T-helper 17 cell (primary cell): ENCODE measurements at regions not wholly inside any gene's neighbourhood (a gene's known extent, or its start where the extent isn't known, plus 50 kb on each side); places are given as distances from the start of the nearest gene placed in this dataset.
A peak's percentile ranks its signal among the peaks of the same experiment; 100 is the strongest.

Source experiments
- ATAC-seq: fragments of 150-1000 bp; cut with Tn5 transposase; 2 replicates; pipeline ENCODE4 v1.10.0; 2021; ENCODE audit warnings: mild to moderate bottlenecking, moderate library complexity
- DNase-seq, 3 donors: peaks; one replicate each; pipeline versions ENCODE4 v3.0.0 to v3.0.0-alpha.2; 2020 to 2021
- H3K9me3 ChIP-seq: one replicate; pipeline ENCODE4 v1.7.0; 2013; ENCODE audit warnings: low read length, mild to moderate bottlenecking; ENCODE audit not compliant: control insufficient read depth, poor library complexity, severe bottlenecking
- H3K27ac Mint-ChIP-seq: one replicate; pipeline ENCODE4 v1.8.0; 2022; ENCODE audit warnings: mild to moderate bottlenecking, moderate library complexity, mixed read lengths
- H3K27me3 Mint-ChIP-seq: one replicate; pipeline ENCODE4 v1.8.0; 2022; ENCODE audit warnings: mixed read lengths
- H3K36me3 Mint-ChIP-seq: one replicate; pipeline ENCODE4 v1.8.0; 2022; ENCODE audit warnings: low read depth, mixed read lengths
- H3K4me1 Mint-ChIP-seq: one replicate; pipeline ENCODE4 v1.8.0; 2022; ENCODE audit warnings: mild to moderate bottlenecking, mixed read lengths
- H3K4me3 Mint-ChIP-seq: one replicate; pipeline ENCODE4 v1.8.0; 2022; ENCODE audit warnings: mild to moderate bottlenecking, moderate library complexity, mixed read lengths

GRCh38 chr1:195065437-195065836 is 1542.8 kb downstream of the KCNT2 start:
- no peak for DNase-seq
- ATAC-seq = no peak
- no peaks in the 10 kb centered on the region for H3K36me3 Mint-ChIP-seq
- peaks cover 6% of the 10 kb centered on the region for H3K27me3 Mint-ChIP-seq
- H3K4me1 Mint-ChIP-seq = no peaks in the 10 kb centered on the region
- H3K9me3 ChIP-seq = no peaks in the 10 kb centered on the region
- H3K27ac Mint-ChIP-seq = no peak overlapping the region
- H3K4me3 Mint-ChIP-seq = no peak overlapping the region

- Mint-ChIP-seq H3K4me1 (no peaks in the 10 kb centered on the region), H3K27me3 (peaks cover 6% of the 10 kb centered on the region), H3K36me3 (peaks cover 2% of the 10 kb centered on the region), H3K4me3 (no peak overlapping the region), H3K27ac (no peak overlapping the region)
- no peak for ATAC-seq
- H3K9me3 ChIP-seq = no peaks in the 10 kb centered on the region
- DNase-seq = no peak
These were observed 1543.9 kb downstream of the KCNT2 start for GRCh38 chr1:195064358-195064757.

- no peak for DNase-seq
- H3K4me1 Mint-ChIP-seq = peaks cover 3% of the 10 kb centered on the region
- H3K27ac Mint-ChIP-seq = no peak overlapping the region
These were observed 1554.0 kb downstream of the KCNT2 start for GRCh38 chr1:195054217-195054687.

GRCh38 chr1:195053478-195053877 is 1554.8 kb downstream of the KCNT2 start:
- H3K4me1 Mint-ChIP-seq = peaks cover 3% of the 10 kb centered on the region
- H3K4me3 Mint-ChIP-seq = peak overlapping the region; percentile 70
- DNase-seq = no peak
- ATAC-seq = no peak
- no peak overlapping the region for H3K27ac Mint-ChIP-seq
- no peaks in the 10 kb centered on the region for H3K36me3 Mint-ChIP-seq
- H3K9me3 ChIP-seq = no peaks in the 10 kb centered on the region
- no peaks in the 10 kb centered on the region for H3K27me3 Mint-ChIP-seq

More at GRCh38 chr1:195054217-195054687, 1554.0 kb downstream of the KCNT2 start:
- H3K9me3 ChIP-seq = no peaks in the 10 kb centered on the region
- no peak for ATAC-seq
- Mint-ChIP-seq H3K4me3 (no peak overlapping the region), H3K36me3 (no peaks in the 10 kb centered on the region), H3K27me3 (no peaks in the 10 kb centered on the region)

- H3K27me3 Mint-ChIP-seq = no peaks in the 10 kb centered on the region
- H3K4me1 Mint-ChIP-seq = no peaks in the 10 kb centered on the region
- ATAC-seq = no peak
- no peaks in the 10 kb centered on the region for H3K9me3 ChIP-seq
- no peak overlapping the region for H3K4me3 Mint-ChIP-seq
- no peaks in the 10 kb centered on the region for H3K36me3 Mint-ChIP-seq
- H3K27ac Mint-ChIP-seq = no peak overlapping the region
- DNase-seq = no peak
These were observed 1560.5 kb downstream of the KCNT2 start for GRCh38 chr1:195047772-195048171.

- Mint-ChIP-seq H3K36me3 (no peaks in the 10 kb centered on the region), H3K27ac (no peak overlapping the region), H3K4me1 (no peaks in the 10 kb centered on the region), H3K4me3 (no peak overlapping the region), H3K27me3 (no peaks in the 10 kb centered on the region)
- H3K9me3 ChIP-seq = no peaks in the 10 kb centered on the region
- DNase-seq (no peak), ATAC-seq (no peak)
These were observed 1563.2 kb downstream of the KCNT2 start for GRCh38 chr1:195045072-195045471.

GRCh38 chr1:195030793-195031192 is 1577.4 kb downstream of the KCNT2 start:
- DNase-seq (no peak), ATAC-seq (no peak)
- Mint-ChIP-seq H3K27ac (no peak overlapping the region), H3K4me1 (no peaks in the 10 kb centered on the region), H3K36me3 (no peaks in the 10 kb centered on the region), H3K4me3 (no peak overlapping the region), H3K27me3 (no peaks in the 10 kb centered on the region)
- no peaks in the 10 kb centered on the region for H3K9me3 ChIP-seq

- DNase-seq (no peak), ATAC-seq (no peak)
- no peaks in the 10 kb centered on the region for H3K9me3 ChIP-seq
- H3K4me1 Mint-ChIP-seq = no peaks in the 10 kb centered on the region
- no peaks in the 10 kb centered on the region for H3K36me3 Mint-ChIP-seq
- H3K27ac Mint-ChIP-seq = no peak overlapping the region
- no peak overlapping the region for H3K4me3 Mint-ChIP-seq
- H3K27me3 Mint-ChIP-seq = no peaks in the 10 kb centered on the region
These were observed 1581.4 kb downstream of the KCNT2 start for GRCh38 chr1:195026792-195027191.

GRCh38 chr1:195019385-195019784 is 1588.9 kb downstream of the KCNT2 start:
- no peaks in the 10 kb centered on the region for H3K36me3 Mint-ChIP-seq
- H3K4me3 Mint-ChIP-seq = no peak overlapping the region
- no peaks in the 10 kb centered on the region for H3K27me3 Mint-ChIP-seq
- DNase-seq (no peak), ATAC-seq (no peak)
- H3K4me1 Mint-ChIP-seq = no peaks in the 10 kb centered on the region
- H3K27ac Mint-ChIP-seq = no peak overlapping the region
- H3K9me3 ChIP-seq = no peaks in the 10 kb centered on the region

GRCh38 chr1:195012995-195013394 is 1595.2 kb downstream of the KCNT2 start:
- ATAC-seq = no peak
- no peaks in the 10 kb centered on the region for H3K4me1 Mint-ChIP-seq

GRCh38 chr1:195005338-195005737 is 1602.9 kb downstream of the KCNT2 start:
- Mint-ChIP-seq H3K27ac (no peak overlapping the region), H3K27me3 (peaks cover 5% of the 10 kb centered on the region), H3K4me1 (no peaks in the 10 kb centered on the region), H3K36me3 (no peaks in the 10 kb centered on the region), H3K4me3 (no peak overlapping the region)
- ATAC-seq (no peak), DNase-seq (no peak)
- H3K9me3 ChIP-seq = no peaks in the 10 kb centered on the region

More at GRCh38 chr1:195012995-195013394, 1595.2 kb downstream of the KCNT2 start:
- DNase-seq = no peak
- Mint-ChIP-seq H3K4me3 (no peak overlapping the region), H3K36me3 (no peaks in the 10 kb centered on the region), H3K27me3 (peaks cover 5% of the 10 kb centered on the region), H3K27ac (no peak overlapping the region)
- no peaks in the 10 kb centered on the region for H3K9me3 ChIP-seq

GRCh38 chr1:194990483-194990882 is 1617.8 kb downstream of the KCNT2 start:
- no peak overlapping the region for H3K27ac Mint-ChIP-seq
- no peaks in the 10 kb centered on the region for H3K27me3 Mint-ChIP-seq
- no peak overlapping the region for H3K4me3 Mint-ChIP-seq
- no peaks in the 10 kb centered on the region for H3K36me3 Mint-ChIP-seq
- DNase-seq = no peak
- H3K9me3 ChIP-seq = no peaks in the 10 kb centered on the region
- no peaks in the 10 kb centered on the region for H3K4me1 Mint-ChIP-seq
- no peak for ATAC-seq

- ATAC-seq (no peak), DNase-seq (no peak)
- no peaks in the 10 kb centered on the region for H3K36me3 Mint-ChIP-seq
- H3K27me3 Mint-ChIP-seq = no peaks in the 10 kb centered on the region
- H3K4me3 Mint-ChIP-seq = no peak overlapping the region
- no peaks in the 10 kb centered on the region for H3K9me3 ChIP-seq
- no peak overlapping the region for H3K27ac Mint-ChIP-seq
- H3K4me1 Mint-ChIP-seq = no peaks in the 10 kb centered on the region
These were observed 1632.3 kb downstream of the KCNT2 start for GRCh38 chr1:194975913-194976312.

GRCh38 chr1:194968916-194969315 is 1639.3 kb downstream of the KCNT2 start:
- DNase-seq (no peak), ATAC-seq (no peak)
- Mint-ChIP-seq H3K27me3 (no peaks in the 10 kb centered on the region), H3K4me1 (no peaks in the 10 kb centered on the region), H3K27ac (no peak overlapping the region), H3K4me3 (no peak overlapping the region), H3K36me3 (no peaks in the 10 kb centered on the region)
- H3K9me3 ChIP-seq = no peaks in the 10 kb centered on the region
